Bronchial epithelial cell (primary cell): ENCODE measurements at regions not wholly inside any gene's neighbourhood (a gene's known extent, or its start where the extent isn't known, plus 50 kb on each side); places are given as distances from the start of the nearest gene placed in this dataset.

ENCODE experiments used
- DNase-seq: peaks from one replicate; pipeline ENCODE4 v3.0.0-alpha.2; 2010; ENCODE audit warnings: low read depth
- FAIRE-seq: peaks from 2 replicates; lab custom pipeline; 2011; peaks lifted over from hg19 to GRCh38; lab: Jason Lieb, UNC
- H3K27me3 ChIP-seq: 2 replicates; pipeline ENCODE4 v1.5.1; 2011; ENCODE audit warnings: low read length; ENCODE audit not compliant: control insufficient read depth, insufficient read depth
- H3K36me3 ChIP-seq: 2 replicates; pipeline ENCODE4 v1.5.1; 2011; ENCODE audit warnings: low read length; ENCODE audit not compliant: control insufficient read depth, insufficient read depth
- H3K4me3 ChIP-seq: 2 replicates; pipeline ENCODE4 v1.5.1; 2011; ENCODE audit warnings: mild to moderate bottlenecking, low read depth, low read length, control low read depth
- TF ChIP-seq, protein P1 (sequence below): IDR thresholded peaks from 2 replicates; pipeline ENCODE4 v1.5.1; 2011; ENCODE audit warnings: mild to moderate bottlenecking, moderate library complexity, low read length, control low read depth, inconsistent platforms; ENCODE audit not compliant: insufficient read depth, severe bottlenecking

GRCh38 chr2:9071584-9072124 lies 68.2 kb upstream of the MBOAT2 start:
- Histone ChIP-seq H3K4me3 (no peak overlapping the region), H3K27me3 (no peaks in the 10 kb centered on the region), H3K36me3 (no peaks in the 10 kb centered on the region)
- TF ChIP-seq, protein P1, sequence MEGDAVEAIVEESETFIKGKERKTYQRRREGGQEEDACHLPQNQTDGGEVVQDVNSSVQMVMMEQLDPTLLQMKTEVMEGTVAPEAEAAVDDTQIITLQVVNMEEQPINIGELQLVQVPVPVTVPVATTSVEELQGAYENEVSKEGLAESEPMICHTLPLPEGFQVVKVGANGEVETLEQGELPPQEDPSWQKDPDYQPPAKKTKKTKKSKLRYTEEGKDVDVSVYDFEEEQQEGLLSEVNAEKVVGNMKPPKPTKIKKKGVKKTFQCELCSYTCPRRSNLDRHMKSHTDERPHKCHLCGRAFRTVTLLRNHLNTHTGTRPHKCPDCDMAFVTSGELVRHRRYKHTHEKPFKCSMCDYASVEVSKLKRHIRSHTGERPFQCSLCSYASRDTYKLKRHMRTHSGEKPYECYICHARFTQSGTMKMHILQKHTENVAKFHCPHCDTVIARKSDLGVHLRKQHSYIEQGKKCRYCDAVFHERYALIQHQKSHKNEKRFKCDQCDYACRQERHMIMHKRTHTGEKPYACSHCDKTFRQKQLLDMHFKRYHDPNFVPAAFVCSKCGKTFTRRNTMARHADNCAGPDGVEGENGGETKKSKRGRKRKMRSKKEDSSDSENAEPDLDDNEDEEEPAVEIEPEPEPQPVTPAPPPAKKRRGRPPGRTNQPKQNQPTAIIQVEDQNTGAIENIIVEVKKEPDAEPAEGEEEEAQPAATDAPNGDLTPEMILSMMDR, result no peak
- FAIRE-seq (no peak), DNase-seq (peak; percentile 91)

DNA sequence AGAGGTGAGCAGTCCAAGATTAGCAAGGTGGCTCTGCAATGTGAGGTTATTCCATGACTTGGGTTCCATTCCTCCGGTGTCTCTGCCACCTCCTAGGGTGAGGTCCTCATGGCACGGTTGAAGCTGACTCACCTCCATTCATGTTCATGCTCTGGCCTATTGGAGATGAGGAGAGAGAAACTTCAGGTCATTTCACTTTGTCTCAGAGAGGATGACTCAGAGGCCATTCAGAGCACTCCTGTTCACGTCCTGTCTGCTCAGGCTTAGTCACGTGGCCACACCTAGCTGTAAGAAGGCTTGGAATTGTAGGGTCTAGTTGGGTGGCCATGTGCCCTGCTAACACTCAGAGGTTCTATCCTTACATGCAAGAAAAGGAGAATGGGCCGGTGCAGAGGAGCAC lies 67.5 kb upstream of the MBOAT2 start:
- TF ChIP-seq, protein P1, result no peak
- FAIRE-seq (peak; percentile 99), DNase-seq (peak; percentile 100)
- H3K27me3 ChIP-seq, result no peaks in the 10 kb centered on the region
- no peak overlapping the region for H3K4me3 ChIP-seq
- H3K36me3 ChIP-seq, result no peaks in the 10 kb centered on the region

DNA sequence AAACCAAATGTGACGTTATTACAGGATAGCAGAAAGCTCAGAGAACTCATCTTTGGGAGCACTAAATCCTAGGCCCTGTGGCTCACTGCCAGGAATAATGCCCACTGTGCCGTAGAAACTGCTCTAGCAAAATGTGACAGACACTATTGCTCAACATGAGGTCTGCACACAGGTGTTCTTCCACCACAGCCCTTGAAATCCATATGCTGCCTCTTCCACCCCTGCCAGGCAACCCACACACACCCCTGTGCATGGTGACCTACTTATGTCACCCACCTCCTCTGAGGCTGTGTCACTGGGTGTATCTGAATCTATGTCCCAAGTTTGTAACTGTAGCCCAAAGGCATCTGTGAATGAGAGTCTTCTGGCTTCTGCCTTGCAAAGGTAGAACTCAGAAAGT lies 66.1 kb upstream of the MBOAT2 start:
- TF ChIP-seq, protein P1, result no peak
- FAIRE-seq, result peak; percentile 92
- no peak for DNase-seq
- no peaks in the 10 kb centered on the region for H3K36me3 ChIP-seq
- no peaks in the 10 kb centered on the region for H3K27me3 ChIP-seq
- no peak overlapping the region for H3K4me3 ChIP-seq

DNA sequence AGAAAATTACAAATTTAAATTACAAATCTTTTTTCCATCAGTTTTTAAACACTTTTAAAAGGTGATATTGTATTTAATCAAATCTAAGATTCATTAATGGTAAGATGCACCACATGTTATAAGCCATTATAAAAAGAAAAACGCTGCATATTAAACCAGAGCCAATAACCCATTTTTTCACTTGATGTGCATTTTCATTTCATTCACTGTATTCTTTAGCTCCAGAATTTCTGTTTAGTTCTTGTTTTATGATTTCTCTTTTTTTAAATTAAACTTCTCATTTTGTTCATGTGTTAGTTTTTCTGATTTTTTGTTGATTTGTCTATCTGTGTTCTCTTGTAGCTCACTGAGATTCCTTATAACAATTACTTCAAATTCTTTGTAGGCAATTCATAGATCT lies 62.4 kb upstream of the MBOAT2 start:
- DNase-seq (no peak), FAIRE-seq (no peak)
- Histone ChIP-seq H3K36me3 (no peaks in the 10 kb centered on the region), H3K4me3 (no peak overlapping the region), H3K27me3 (no peaks in the 10 kb centered on the region)
- TF ChIP-seq, protein P1, result no peak

GRCh38 chr2:9063023-9063606 lies 59.6 kb upstream of the MBOAT2 start:
- Histone ChIP-seq H3K27me3 (no peaks in the 10 kb centered on the region), H3K36me3 (no peaks in the 10 kb centered on the region), H3K4me3 (no peak overlapping the region)
- FAIRE-seq (no peak), DNase-seq (no peak)
- TF ChIP-seq, protein P1, result no peak

GRCh38 chr2:9060819-9061218 lies 57.3 kb upstream of the MBOAT2 start:
- TF ChIP-seq, protein P1, result no peak
- DNase-seq (no peak), FAIRE-seq (no peak)
- H3K36me3 ChIP-seq, result no peaks in the 10 kb centered on the region
- H3K4me3 ChIP-seq, result no peak overlapping the region
- no peaks in the 10 kb centered on the region for H3K27me3 ChIP-seq
